ENCODE measurements at regions not wholly inside any gene's neighbourhood (a gene's known extent, or its start where the extent isn't known, plus 50 kb on each side); places are given as distances from the start of the nearest gene placed in this dataset.

GRCh38 chr6:119895626-119896025 is 546.1 kb upstream of the MAN1A1 start:
- Mint-ChIP-seq H3K27me3 (peaks cover 0 to 2% of the 10 kb centered on the region in 2 donors), H3K27ac (no peak overlapping the region), H3K4me3 (no peak overlapping the region), H3K36me3 (no peaks in the 10 kb centered on the region), H3K9me3 (no peaks in the 10 kb centered on the region), H3K4me1 (ENCODE audit: low read depth in 2 of 2) (no peaks in the 10 kb centered on the region)
- DNase-seq (ENCODE audit: low spot score) (no peak), ATAC-seq (no peak)

GRCh38 chr6:119894811-119895210 is 545.2 kb upstream of the MAN1A1 start:
- Mint-ChIP-seq H3K36me3 (no peaks in the 10 kb centered on the region), H3K4me3 (no peak overlapping the region), H3K9me3 (no peaks in the 10 kb centered on the region), H3K4me1 (ENCODE audit: low read depth in 2 of 2) (no peaks in the 10 kb centered on the region), H3K27me3 (peaks cover 0 to 2% of the 10 kb centered on the region in 2 donors), H3K27ac (no peak overlapping the region)
- DNase-seq (ENCODE audit: low spot score) (no peak), ATAC-seq (no peak)

- no peak overlapping the region for H3K27ac Mint-ChIP-seq
- H3K4me3 Mint-ChIP-seq: no peak overlapping the region
- ATAC-seq (no peak), DNase-seq (ENCODE audit: low spot score) (no peak)
- no peaks in the 10 kb centered on the region for H3K4me1 Mint-ChIP-seq (ENCODE audit: low read depth in 2 of 2)
- peaks cover 0 to 2% of the 10 kb centered on the region in 2 donors for H3K27me3 Mint-ChIP-seq
- H3K9me3 Mint-ChIP-seq: no peaks in the 10 kb centered on the region
- H3K36me3 Mint-ChIP-seq: no peaks in the 10 kb centered on the region
Measured at GRCh38 chr6:119891644-119892043, 542.1 kb upstream of the MAN1A1 start.

- ATAC-seq (no peak), DNase-seq (ENCODE audit: low spot score) (no peak)
- H3K4me1 Mint-ChIP-seq (ENCODE audit: low read depth in 2 of 2): no peaks in the 10 kb centered on the region
- peaks cover 0 to 2% of the 10 kb centered on the region in 2 donors for H3K27me3 Mint-ChIP-seq
- no peaks in the 10 kb centered on the region for H3K36me3 Mint-ChIP-seq
- H3K27ac Mint-ChIP-seq: no peak overlapping the region
- H3K9me3 Mint-ChIP-seq: no peaks in the 10 kb centered on the region
- no peak overlapping the region for H3K4me3 Mint-ChIP-seq
Measured at GRCh38 chr6:119891206-119891605, 541.6 kb upstream of the MAN1A1 start.

GRCh38 chr6:119890470-119890869 is 540.9 kb upstream of the MAN1A1 start:
- ATAC-seq (no peak), DNase-seq (ENCODE audit: low spot score) (no peak)
- no peaks in the 10 kb centered on the region for H3K4me1 Mint-ChIP-seq (ENCODE audit: low read depth in 2 of 2)
- H3K27me3 Mint-ChIP-seq: peaks cover 0 to 2% of the 10 kb centered on the region in 2 donors
- no peaks in the 10 kb centered on the region for H3K9me3 Mint-ChIP-seq
- H3K36me3 Mint-ChIP-seq: no peaks in the 10 kb centered on the region
- no peak overlapping the region for H3K4me3 Mint-ChIP-seq
- H3K27ac Mint-ChIP-seq: no peak overlapping the region

GRCh38 chr6:119887666-119888065 is 538.1 kb upstream of the MAN1A1 start:
- peaks cover 4% of the 10 kb centered on the region for H3K9me3 Mint-ChIP-seq
- peaks cover 0 to 2% of the 10 kb centered on the region in 2 donors for H3K27me3 Mint-ChIP-seq

GRCh38 chr6:119881416-119881815 is 531.9 kb upstream of the MAN1A1 start:
- no peak overlapping the region for H3K4me3 Mint-ChIP-seq
- DNase-seq (ENCODE audit: low spot score) (no peak), ATAC-seq (no peak)
- H3K4me1 Mint-ChIP-seq (ENCODE audit: low read depth in 2 of 2): no peaks in the 10 kb centered on the region
- H3K27ac Mint-ChIP-seq: no peak overlapping the region
- H3K27me3 Mint-ChIP-seq: peaks cover 0 to 2% of the 10 kb centered on the region in 2 donors
- no peaks in the 10 kb centered on the region for H3K36me3 Mint-ChIP-seq
- H3K9me3 Mint-ChIP-seq: peaks cover 4% of the 10 kb centered on the region

More at GRCh38 chr6:119887666-119888065, 538.1 kb upstream of the MAN1A1 start:
- no peak for ATAC-seq
- Mint-ChIP-seq H3K27ac (no peak overlapping the region), H3K4me3 (no peak overlapping the region), H3K36me3 (no peaks in the 10 kb centered on the region), H3K4me1 (ENCODE audit: low read depth in 2 of 2) (no peaks in the 10 kb centered on the region)
- no peak for DNase-seq (ENCODE audit: low spot score)

GRCh38 chr6:119880840-119881239 is 531.3 kb upstream of the MAN1A1 start:
- H3K27me3 Mint-ChIP-seq: peaks cover 0 to 5% of the 10 kb centered on the region in 2 donors
- H3K36me3 Mint-ChIP-seq: no peaks in the 10 kb centered on the region
- no peak overlapping the region for H3K4me3 Mint-ChIP-seq
- DNase-seq (ENCODE audit: low spot score) (no peak), ATAC-seq (no peak)
- H3K4me1 Mint-ChIP-seq (ENCODE audit: low read depth in 2 of 2): no peaks in the 10 kb centered on the region
- no peak overlapping the region for H3K27ac Mint-ChIP-seq
- peaks cover 4% of the 10 kb centered on the region for H3K9me3 Mint-ChIP-seq

GRCh38 chr6:119879731-119880130 is 530.2 kb upstream of the MAN1A1 start:
- DNase-seq (ENCODE audit: low spot score): no peak

GRCh38 chr6:119874381-119874780 is 524.8 kb upstream of the MAN1A1 start:
- H3K27ac Mint-ChIP-seq: no peak overlapping the region

More at GRCh38 chr6:119879731-119880130, 530.2 kb upstream of the MAN1A1 start:
- ATAC-seq: no peak
- Mint-ChIP-seq H3K27me3 (peaks cover 0 to 6% of the 10 kb centered on the region in 2 donors), H3K27ac (no peak overlapping the region), H3K9me3 (peaks cover 4% of the 10 kb centered on the region), H3K4me3 (no peak overlapping the region), H3K36me3 (no peaks in the 10 kb centered on the region), H3K4me1 (ENCODE audit: low read depth in 2 of 2) (no peaks in the 10 kb centered on the region)

GRCh38 chr6:119873107-119873506 is 523.5 kb upstream of the MAN1A1 start:
- ATAC-seq: no peak
- Mint-ChIP-seq H3K27ac (no peak overlapping the region), H3K27me3 (peaks cover 0 to 3% of the 10 kb centered on the region in 2 donors), H3K4me1 (ENCODE audit: low read depth in 2 of 2) (no peaks in the 10 kb centered on the region), H3K4me3 (no peak overlapping the region), H3K36me3 (no peaks in the 10 kb centered on the region), H3K9me3 (no peaks in the 10 kb centered on the region)
- DNase-seq (ENCODE audit: low spot score): no peak

More at GRCh38 chr6:119874381-119874780, 524.8 kb upstream of the MAN1A1 start:
- H3K36me3 Mint-ChIP-seq: no peaks in the 10 kb centered on the region
- H3K9me3 Mint-ChIP-seq: no peaks in the 10 kb centered on the region
- DNase-seq (ENCODE audit: low spot score) (no peak), ATAC-seq (no peak)
- H3K27me3 Mint-ChIP-seq: peaks cover 0 to 3% of the 10 kb centered on the region in 2 donors
- H3K4me3 Mint-ChIP-seq: no peak overlapping the region
- H3K4me1 Mint-ChIP-seq (ENCODE audit: low read depth in 2 of 2): no peaks in the 10 kb centered on the region

- Mint-ChIP-seq H3K36me3 (no peaks in the 10 kb centered on the region), H3K27me3 (peaks cover 0 to 3% of the 10 kb centered on the region in 2 donors), H3K27ac (no peak overlapping the region), H3K9me3 (no peaks in the 10 kb centered on the region), H3K4me3 (no peak overlapping the region), H3K4me1 (ENCODE audit: low read depth in 2 of 2) (no peaks in the 10 kb centered on the region)
- ATAC-seq: no peak
- no peak for DNase-seq (ENCODE audit: low spot score)
Measured at GRCh38 chr6:119871520-119871919, 522.0 kb upstream of the MAN1A1 start.

GRCh38 chr6:119865466-119866350 is 516.1 kb upstream of the MAN1A1 start:
- peaks cover 6% of the 10 kb centered on the region for H3K9me3 Mint-ChIP-seq
- H3K36me3 Mint-ChIP-seq: peaks cover 7% of the 10 kb centered on the region
- H3K27me3 Mint-ChIP-seq: peaks cover 3 to 19% of the 10 kb centered on the region in 2 donors
- no peak overlapping the region for H3K4me3 Mint-ChIP-seq
- DNase-seq (ENCODE audit: low spot score): no peak
- no peak overlapping the region for H3K27ac Mint-ChIP-seq
- ATAC-seq: no peak
- no peaks in the 10 kb centered on the region for H3K4me1 Mint-ChIP-seq (ENCODE audit: low read depth in 2 of 2)

- Mint-ChIP-seq H3K4me3 (no peak overlapping the region), H3K36me3 (peaks cover 7% of the 10 kb centered on the region), H3K27me3 (peaks cover 3 to 21% of the 10 kb centered on the region in 2 donors), H3K4me1 (ENCODE audit: low read depth in 2 of 2) (no peaks in the 10 kb centered on the region), H3K27ac (no peak overlapping the region), H3K9me3 (peaks cover 6% of the 10 kb centered on the region)
- DNase-seq (ENCODE audit: low spot score): no peak
- no peak for ATAC-seq
Measured at GRCh38 chr6:119862719-119863118, 513.2 kb upstream of the MAN1A1 start.

Measured in natural killer cell treated with Interleukin-12 subunit alpha and Interleukin-12 subunit beta and Interleukin-15 and Interleukin-18, amount 100 ng/mL, for 72 hours (primary cell).